ENCODE measurements at regions not wholly inside any gene's neighbourhood (a gene's known extent, or its start where the extent isn't known, plus 50 kb on each side); places are given as distances from the start of the nearest gene placed in this dataset.
A peak's percentile ranks its signal among the peaks of the same experiment; 100 is the strongest.
"Not testable (repeated sequence)": the region's sequence is repeated elsewhere in the genome, so short reads cannot be mapped to it uniquely, and the experiment has no call there.

DNA sequence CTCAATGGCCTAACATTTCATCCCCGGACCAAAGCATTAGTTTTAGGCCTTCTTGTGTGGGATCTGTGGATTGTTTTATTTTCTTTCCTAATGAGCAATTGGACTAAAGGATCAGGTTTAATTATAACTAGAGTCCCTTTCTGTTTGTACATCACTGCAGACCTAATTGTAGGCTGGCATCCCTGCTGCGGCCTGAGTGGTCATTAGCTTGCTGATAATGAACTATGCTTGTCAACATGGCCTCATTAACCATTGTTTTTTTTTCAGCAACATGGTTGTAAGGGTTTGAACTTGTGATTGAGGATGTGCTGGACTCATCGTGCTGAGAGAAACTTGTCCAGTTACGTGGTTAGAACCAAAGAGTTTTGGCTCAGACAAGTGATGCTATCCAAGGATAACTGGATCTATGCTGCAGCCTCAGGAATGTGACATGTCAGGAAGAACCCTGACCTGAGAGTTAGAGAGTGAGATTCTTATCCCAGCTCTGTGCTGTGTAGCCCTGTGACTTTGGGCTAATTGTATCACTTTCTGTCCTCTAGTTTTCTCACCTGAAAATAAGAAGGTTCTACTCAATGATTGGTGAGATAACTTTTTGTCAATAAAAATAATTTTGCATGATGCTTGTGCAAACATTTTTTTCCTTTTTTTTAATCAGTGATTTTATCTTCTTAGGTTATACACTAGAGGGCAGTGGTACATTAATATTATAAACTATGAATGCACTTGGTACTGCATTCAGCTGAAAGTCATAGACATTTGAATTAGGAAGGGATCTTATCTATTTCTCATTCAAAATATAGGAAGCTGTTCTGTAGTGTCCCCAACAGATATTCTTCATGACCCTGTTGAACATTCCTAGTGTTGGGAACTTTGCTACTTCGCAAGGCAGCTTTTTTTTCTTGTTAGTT lies 140.9 kb downstream of the RNF144B start:
- peak; percentile 46 for DNase-seq (ENCODE audit: low spot score)

DNA sequence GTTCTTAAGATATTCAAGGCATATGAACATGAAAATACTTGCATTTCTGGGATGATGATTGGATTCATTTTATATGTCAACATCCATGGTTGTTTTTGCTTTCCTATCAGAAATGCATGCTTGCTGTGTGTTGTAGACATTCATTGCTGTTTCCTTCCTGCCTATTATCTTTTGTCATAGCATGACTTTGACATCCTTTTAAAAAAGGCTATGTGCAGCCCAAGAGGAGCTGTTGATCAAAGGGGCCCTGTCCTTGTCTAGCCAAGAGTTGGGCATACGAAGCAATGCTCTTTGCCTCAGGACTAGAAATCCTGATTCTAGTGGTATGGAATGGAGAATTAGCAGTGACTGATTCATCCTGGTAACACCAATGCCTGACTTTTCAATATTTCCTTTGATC lies 143.1 kb downstream of the RNF144B start:
- DNase-seq (ENCODE audit: low spot score): no peak

DNA sequence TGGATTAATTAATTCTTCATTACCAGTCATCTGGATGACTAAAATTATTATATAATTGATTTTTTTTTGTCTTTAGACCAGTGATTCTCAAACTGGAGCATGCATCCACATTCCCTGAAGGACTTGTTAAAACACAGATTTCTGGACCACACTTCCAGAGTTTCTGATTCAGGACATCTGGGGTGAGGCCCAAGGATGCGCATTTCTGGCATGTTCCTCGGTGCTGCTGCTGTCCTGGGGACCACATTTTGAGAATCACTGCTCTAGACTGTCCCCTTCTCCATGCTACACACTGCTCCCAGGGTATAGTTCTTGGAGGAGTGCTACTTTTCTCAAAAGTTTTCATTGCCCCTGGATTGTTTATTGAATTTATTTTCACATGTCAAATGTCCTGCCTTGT lies 145.0 kb downstream of the RNF144B start:
- DNase-seq (ENCODE audit: low spot score): no peak

DNA sequence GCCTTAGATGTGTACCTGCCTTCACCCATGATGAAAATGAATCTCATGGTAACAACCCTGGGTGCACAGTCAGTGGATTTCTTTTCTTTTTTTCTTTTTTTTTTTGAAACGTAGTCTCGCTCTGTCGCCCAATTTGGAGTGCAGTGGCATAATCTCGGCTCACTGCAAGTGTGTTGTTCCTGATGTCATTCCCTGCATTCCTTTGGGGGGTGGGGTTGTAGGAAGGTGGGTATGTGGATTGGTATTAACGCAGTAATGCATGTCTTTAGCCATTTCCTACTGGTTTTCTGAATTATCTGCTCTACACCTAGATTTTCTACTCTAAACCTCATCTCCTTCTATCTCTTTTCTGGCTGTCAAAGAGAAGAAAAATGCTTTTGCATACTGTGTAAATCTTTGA lies 146.6 kb downstream of the RNF144B start:
- no peak for DNase-seq (ENCODE audit: low spot score)

DNA sequence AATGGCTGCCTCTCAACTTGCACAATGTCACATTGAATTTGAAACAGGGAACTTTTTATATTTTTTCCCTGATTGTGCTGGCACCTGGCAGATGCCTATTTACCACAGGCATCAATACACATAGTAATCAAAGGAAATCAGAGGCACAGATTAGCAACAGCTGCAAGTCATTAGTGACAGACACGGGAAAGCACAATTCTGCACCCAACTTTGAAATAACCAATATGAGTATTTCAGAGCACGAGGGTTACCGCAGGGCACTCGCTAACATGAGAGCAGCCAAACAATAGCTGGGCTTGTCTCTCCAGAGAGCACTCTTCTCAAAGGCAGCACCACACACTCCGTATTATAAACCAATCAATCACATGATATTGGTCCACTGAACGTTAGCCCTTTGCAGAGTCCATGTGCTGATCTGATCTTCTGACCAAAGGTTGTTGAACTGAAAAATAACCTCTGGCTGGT lies 149.5 kb downstream of the RNF144B start:
- DNase-seq (ENCODE audit: low spot score): no peak

DNA sequence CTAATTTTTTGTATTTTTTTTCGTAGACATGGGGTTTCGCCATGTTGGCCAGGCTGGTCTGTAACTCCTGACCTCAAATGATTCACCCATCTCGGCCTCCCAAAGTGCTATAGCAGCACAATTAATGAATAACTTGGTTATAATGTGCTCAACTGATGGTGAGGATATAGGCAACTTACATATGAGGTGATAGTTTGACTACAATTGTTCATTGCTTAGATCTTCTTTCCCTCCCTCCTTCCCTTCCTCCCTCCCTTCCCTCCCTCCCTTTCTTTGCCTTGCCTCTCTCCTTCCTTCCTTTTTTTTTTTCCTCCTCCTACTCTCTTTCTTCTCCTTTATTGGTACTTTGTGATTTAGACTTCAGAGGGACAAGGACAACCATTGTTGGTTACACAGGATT lies 151.2 kb downstream of the RNF144B start:
- DNase-seq (ENCODE audit: low spot score): no peak

DNA sequence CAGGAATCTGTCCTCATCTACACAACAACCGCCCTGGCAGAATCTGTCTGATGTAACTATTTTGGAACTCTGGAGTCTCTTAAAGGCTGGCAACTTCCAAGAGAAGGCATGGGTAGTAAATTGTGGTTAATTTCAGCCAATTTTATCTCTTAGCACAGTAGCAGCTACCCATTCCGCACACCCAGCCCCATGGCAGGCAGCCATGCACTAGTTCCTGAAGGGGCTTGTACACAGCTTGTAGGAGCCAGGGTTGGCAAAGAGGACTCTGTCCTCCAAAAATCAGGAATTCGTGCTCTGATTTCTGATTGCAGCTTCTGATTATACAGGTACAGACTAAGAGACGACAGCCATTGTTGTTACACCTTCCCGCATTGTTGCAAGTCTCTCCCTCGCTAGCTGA lies 155.9 kb downstream of the RNF144B start:
- DNase-seq (ENCODE audit: low spot score): no peak

DNA sequence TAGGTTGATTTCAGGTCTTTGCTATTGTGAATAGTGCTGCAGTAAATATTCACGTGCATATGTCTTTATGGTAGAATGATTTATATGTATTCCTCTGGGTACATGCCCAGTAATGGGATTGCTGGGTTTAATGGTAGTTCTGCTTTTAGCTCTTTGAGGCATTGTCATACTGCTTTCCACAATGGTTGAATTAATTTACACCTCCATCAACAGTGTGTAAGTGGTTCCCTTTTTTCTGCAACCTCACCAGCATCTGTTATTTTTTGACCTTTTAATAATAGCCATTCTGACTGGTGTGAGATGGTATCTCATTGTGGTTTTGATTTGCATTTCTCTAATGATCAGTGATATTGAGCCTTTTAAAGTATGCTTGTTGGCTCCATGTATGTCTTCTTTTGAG lies 158.0 kb downstream of the RNF144B start:
- DNase-seq (ENCODE audit: low spot score): not testable (repeated sequence)

DNA sequence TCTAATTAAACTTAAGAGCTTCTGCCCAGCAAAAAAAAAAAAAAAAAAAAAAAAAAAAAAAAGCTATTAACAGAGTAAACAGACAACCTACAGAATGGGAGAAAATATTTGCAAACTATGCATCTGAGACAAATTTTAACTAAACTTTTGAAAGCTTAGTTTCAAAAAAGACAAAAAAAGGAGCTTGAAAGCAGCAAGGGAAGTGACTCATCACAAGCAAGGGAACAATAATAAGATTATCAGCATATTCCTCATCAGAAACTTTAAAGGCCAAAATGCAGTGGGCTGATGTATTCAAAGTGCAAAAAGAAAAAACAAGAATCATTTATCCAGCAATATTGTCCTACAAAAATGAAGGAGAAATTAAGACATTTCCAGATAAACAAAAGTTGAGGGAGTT lies 158.6 kb downstream of the RNF144B start:
- no peak for DNase-seq (ENCODE audit: low spot score)

DNA sequence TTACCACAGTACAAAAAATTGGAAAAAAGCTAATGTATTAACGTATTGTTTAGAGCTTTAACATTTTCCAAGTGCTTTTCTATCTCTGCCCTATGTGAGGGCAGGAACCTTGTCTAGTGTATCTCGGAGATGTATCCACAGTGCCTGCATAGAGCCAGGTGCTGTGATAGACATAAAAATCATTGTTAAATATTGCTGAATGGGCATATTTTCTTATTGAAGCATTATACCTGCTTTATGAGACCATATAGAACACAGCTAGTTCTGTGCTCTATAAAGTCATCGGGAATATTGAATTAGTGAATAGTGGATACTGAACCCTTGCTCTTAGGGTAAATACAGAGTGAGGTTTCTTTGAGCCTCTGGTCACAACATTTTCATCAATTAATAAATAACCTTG lies 163.0 kb downstream of the RNF144B start:
- no peak for DNase-seq (ENCODE audit: low spot score)

DNA sequence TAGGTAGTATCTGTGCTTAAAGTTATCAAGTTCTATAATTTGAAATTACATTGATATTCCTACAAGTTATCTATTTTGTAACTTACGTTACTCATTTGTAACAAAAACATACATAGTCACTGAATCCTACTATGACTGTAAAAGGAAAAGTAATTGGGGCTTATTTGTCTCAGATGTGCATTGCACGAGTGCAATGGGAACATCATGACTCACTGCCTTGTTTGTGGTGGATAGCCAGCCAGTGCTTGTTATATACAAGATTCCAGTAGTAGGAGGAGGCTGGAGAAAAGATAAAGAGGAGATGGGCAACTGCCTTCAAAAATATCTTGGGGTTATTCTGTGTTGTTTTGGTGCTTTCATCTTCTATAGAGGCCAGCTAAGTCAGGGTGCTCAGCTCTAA lies 164.1 kb downstream of the RNF144B start:
- no peak for DNase-seq (ENCODE audit: low spot score)

DNA sequence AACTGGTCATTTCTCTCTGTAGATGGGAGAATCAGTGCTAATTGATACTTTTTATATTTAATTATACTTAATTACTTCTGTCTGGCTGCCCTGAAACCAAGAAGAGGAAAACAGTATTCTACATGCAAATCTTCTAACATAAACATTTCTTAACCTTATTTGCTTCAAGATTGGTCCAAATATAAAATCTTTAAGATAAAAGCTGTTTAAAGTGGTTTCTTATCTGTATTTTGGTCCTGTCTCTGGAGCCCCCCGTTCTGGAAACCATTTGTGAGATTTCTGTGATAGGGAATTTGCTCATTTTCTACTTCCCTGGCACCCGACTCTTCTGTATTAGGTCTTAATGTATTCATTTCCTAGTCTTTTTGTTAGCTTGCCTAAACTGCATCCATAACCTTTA lies 168.6 kb downstream of the RNF144B start:
- DNase-seq (ENCODE audit: low spot score): no peak

DNA sequence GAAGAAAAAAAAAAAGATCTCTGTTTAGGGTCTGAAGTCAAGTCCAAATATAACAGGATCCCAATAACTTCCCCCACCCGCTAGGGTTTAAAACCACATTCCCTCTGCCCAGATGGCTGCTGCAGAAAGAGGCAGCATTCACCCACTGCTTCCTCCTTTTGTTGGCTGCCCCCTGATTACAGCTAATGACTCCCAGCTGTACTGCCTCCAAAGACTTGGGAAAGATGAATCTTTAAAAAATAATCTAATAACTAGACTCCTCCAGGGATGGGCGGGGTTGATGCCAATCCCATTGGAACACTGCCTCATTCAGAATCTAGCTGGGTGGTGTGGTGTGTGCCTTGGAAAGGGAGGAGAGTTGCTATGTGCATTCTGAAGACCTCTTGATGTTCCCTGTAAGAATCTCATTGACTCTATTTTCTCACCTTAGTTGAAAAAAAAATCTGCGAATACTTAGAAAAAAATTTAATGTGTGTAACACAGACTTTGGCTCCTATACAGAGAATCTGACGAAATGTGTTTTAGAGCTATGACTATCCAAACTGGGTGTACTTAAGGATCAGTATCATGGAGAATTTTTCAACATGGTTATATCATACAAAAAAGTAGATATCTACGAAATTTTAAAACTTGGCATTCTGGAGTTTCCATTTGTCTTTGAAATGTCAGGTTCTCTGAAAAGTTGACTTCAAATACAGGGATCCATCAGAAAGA lies 174.0 kb downstream of the RNF144B start:
- no peak for DNase-seq (ENCODE audit: low spot score)

DNA sequence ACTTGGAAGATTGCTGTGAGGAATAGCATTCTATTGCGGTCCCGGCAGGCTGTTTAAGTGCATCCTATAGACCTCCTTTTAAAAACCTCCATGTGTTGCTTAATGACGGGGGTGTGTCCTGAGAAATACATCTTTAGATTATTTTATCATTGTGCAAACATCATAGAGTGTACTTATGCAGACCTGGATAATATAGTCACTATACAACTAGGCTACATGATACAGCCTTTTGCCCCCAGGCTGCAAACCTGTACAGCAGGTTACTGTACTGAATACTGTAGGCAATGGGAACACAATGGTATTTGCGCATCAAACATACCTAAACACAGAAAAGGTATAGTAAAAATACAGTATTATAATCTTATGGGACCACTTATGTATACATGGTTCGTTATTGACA lies 175.6 kb downstream of the RNF144B start:
- no peak for DNase-seq (ENCODE audit: low spot score)

DNA sequence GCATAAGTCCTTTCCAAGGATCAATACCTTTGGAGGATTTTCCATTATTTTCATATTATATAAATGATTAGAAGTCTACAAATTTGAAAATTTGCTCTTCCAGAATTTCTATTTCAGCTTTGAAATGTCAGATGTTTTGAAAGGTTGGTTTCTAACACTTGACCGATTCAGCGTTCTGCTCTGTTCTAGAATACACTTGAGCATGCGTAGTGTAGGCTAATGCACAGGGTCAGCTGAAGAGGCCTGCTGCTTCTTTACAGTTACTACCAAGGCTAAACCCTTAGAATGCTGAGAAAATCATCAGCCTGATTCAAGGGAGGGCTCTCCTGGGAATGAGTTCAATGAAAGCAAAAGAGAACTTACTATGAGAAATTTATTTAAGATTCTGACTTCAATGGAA lies 177.6 kb downstream of the RNF144B start:
- DNase-seq (ENCODE audit: low spot score): no peak

DNA sequence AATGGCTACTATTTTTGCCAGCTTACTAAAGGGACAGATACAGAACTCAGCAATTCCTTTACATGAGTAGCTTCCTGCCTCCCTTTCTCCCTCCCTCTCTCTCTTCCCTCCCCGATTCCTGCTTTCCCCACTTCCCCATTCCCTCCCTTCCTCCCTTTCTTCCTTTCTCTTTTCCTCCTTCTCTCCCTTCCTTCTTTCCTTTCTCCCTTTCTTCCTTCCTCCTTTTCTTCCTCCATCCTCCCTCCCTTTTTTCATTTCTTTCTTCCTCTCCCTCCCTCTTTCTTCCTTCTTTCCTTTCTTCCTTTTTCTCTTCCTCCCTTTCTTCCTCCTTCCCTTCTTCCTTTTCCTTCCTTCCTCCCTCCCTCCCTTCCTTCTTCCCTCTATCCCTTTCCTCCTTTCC lies 178.1 kb downstream of the RNF144B start:
- no peak for DNase-seq (ENCODE audit: low spot score)

DNA sequence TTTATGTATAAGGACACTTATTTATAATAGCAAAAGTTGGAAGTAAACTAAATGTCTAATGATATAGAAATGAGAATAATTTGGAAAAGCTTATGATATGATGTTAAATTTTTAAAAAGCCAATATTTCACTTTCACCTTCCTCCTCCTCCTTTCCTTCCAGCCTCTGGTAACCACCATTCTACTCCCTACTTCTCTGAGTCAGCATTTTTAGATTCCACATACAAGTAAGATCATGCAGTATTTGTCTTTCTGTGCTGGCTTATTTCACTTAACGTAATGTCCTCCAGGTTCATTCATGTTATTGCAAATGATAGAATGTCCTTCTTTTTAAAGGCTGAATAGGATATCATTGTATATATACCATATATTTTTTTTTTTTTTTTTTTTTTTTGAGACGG lies 180.2 kb downstream of the RNF144B start:
- no peak for DNase-seq (ENCODE audit: low spot score)

DNA sequence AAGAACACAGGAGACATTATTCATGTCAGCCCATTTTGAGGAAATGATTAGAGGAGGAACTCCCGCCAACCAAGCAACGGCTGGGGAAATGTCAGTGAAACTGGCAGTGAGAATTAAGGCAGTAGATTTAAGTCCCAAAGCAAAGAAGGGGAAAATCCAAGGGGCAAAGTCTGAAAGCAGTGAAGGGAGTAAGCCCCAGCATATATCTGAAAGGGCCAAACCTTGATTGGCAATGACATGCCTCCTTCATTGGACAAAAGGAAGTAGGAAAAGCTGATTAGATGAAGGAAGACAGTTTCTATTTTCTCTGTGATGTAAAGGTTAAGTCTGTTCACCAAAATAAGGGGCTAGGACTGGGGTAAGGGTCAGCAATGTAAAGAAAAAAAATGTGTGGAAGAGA lies 190.3 kb downstream of the RNF144B start:
- DNase-seq (ENCODE audit: low spot score): no peak

DNA sequence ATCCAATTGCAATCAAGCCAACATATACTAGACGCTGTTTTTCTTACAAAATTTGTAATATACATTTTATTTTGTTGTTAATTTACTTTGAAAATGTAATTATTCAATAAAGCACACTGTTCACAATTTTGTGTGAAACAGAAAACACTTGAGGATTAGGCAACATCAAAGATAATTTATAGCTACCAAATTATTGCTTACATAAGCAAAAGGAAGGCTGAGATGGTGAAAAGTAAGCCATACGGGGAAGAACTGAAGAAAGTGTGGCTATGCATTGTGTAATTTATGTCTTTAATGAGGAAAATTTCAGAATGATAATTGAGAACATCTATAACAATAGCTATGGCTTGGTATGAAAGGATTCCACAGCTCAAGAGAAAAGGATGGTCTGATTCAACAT lies 192.0 kb downstream of the RNF144B start:
- no peak for DNase-seq (ENCODE audit: low spot score)

DNA sequence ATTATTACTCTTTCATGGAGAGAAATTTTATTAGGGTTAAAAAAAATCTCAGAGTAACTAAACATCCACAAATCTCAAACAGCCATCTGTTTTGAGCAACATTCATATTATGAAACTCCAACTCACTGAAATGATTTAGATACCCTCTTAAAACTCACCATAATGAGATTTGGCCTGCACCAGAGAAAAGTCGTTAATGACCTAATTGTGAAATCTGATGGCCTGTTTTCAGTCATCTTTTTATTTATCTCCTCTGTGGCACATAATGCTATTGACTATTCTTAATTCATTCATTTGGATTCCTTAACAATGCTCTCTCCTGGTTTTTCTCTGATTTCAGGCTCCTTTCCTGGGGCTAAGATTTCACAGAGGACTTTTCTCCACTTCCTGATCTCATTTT lies 192.7 kb downstream of the RNF144B start:
- no peak for DNase-seq (ENCODE audit: low spot score)

DNA sequence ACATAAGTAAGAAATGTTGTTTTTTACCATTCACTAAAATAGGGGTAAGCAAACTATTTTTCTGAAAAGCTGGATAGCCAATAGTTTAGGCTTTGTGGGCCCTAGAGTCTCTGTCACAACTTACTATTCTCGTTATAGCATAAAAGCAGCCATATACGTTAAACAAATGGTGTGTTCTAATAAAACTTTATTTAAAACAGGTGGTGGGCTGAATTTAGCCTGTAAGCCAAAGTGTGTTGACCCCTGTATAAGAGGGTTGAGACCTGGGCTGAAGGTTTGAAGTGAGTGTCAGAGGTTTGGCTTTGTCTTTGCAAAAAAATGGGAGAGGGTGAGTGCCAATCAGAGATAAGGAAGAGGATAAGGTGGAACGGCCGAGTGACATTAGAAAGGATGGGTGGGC lies 197.2 kb downstream of the RNF144B start:
- DNase-seq (ENCODE audit: low spot score): no peak

DNA sequence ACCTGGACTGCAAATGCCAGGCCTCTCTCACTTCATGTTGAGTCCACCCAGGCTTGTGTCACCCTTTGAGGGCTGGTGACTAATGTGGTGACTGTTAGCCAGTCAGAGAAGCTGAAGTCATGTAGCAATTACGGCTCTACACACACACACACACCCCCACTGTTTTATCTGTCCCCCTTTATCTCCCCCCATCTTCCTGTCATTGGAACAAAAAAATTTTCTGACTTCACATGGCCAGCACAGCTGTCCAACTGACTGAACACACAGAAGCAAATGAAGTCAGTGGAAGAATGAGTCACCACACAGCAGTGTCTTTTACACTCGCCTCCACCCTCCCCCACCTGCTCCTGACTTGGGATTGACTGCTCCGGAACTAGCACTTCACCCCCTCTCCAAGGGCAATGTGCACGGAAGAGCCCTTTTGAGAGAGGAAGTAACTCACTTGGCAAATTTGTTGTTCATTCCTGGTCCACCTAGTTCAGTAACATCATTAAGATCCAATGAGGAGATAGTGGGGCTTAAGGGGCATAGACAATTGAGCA lies 198.0 kb downstream of the RNF144B start:
- peak; percentile 88 for DNase-seq (ENCODE audit: low spot score)

DNA sequence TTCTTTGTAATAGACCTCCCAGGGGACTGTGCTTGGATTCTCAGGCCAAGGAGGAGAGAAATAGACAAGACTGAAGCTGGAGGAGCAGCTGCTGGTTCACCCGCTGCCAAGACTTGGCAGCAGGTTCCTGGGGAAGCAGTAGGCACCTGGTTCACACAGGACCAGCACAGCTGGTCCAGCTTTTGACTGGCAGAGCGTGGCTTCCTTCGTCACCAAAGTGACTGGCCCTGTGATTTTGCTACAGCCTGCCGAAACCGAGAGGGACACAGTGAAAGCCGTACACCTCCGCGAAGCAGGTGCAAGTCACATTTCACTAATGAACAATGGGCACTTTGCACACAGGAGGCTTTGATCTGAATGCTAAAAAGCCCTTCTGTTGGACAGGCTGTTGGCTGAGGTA lies 199.0 kb downstream of the RNF144B start:
- no peak for DNase-seq (ENCODE audit: low spot score)

Measured in kidney capillary endothelial cell (primary cell).